A549 (cell line): ENCODE measurements at regions not wholly inside any gene's neighbourhood (a gene's known extent, or its start where the extent isn't known, plus 50 kb on each side); places are given as distances from the start of the nearest gene placed in this dataset.

Experiments used
- ATAC-seq, 2 experiments: fragments of 200-7000 bp in 1 of 2; fragments of >200 bp in 1 of 2; cut with Nextera tagmentation in 1 of 2; cut with Tn5 transposase in 1 of 2; 3 replicates each; pipeline versions ENCODE4 v1.8.0 to v1.9.1; 2018 to 2020; ENCODE audit warnings: mild to moderate bottlenecking in 1 of 2, moderate library complexity in 1 of 2
- CTCF ChIA-PET: fragments of 300-600 bp; sonication (Branson Sonifier 250); formaldehyde crosslinking; extraction: SDS; loops from one replicate; lab custom pipeline; 2021; ENCODE audit warnings: antibody characterized with exemption, inconsistent platforms; lab: Yijun Ruan, JAX
- POLR2A ChIA-PET: fragments of 350-600 bp; formaldehyde crosslinking; extraction: SDS; loops from one replicate; lab custom pipeline; 2021; ENCODE audit warnings: antibody characterized with exemption, inconsistent platforms; lab: Yijun Ruan, JAX
- DNase-seq, 2 experiments: peaks; one replicate each; pipeline versions ENCODE4 v3.0.0 to v3.0.0-alpha.2; 2011 to 2016; ENCODE audit warnings: low read depth in 1 of 2, low spot score in 1 of 2
- FAIRE-seq: peaks from 2 replicates; lab custom pipeline; 2011; peaks lifted over from hg19 to GRCh38; lab: Jason Lieb, UNC
- H3K27ac ChIP-seq, 2 experiments: fragments of >200 bp; sonication (Bioruptor Twin); formaldehyde crosslinking; 3 replicates each; pipeline ENCODE4 v1.5.1; 2016 to 2017
- H3K4me1 ChIP-seq: fragments of >200 bp; sonication (Bioruptor Twin); formaldehyde crosslinking; 3 replicates; pipeline ENCODE4 v1.6.1; 2016
- H3K4me2 ChIP-seq: fragments of >200 bp; sonication (Bioruptor Twin); formaldehyde crosslinking; 3 replicates; pipeline ENCODE4 v1.6.1; 2016
- H3K4me3 ChIP-seq: fragments of >200 bp; sonication (Bioruptor Twin); formaldehyde crosslinking; 3 replicates; pipeline ENCODE4 v1.5.1; 2016
- H3K9me3 ChIP-seq: fragments of >200 bp; sonication (Bioruptor Twin); formaldehyde crosslinking; 3 replicates; pipeline ENCODE4 v1.6.1; 2016
- BCL3 ChIP-seq: fragments of >200 bp; sonication (Bioruptor Twin); formaldehyde crosslinking; IDR thresholded peaks from 3 replicates; pipeline ENCODE4 v1.6.1; 2016
- CTCF ChIP-seq: fragments of >200 bp; sonication (Bioruptor Twin); formaldehyde crosslinking; IDR thresholded peaks from 3 replicates; pipeline ENCODE4 v1.5.1; 2016
- EHMT2 ChIP-seq: fragments of 200-600 bp; sonication (generic); IDR thresholded peaks from 2 replicates; pipeline ENCODE4 v1.6.1; 2016; ENCODE audit warnings: antibody characterized with exemption, low read depth, mild to moderate bottlenecking, moderate library complexity
- ELK1 ChIP-seq: fragments of 150-350 bp; IDR thresholded peaks from 2 replicates; pipeline ENCODE4 v1.6.1; 2014; ENCODE audit warnings: low read depth, mild to moderate bottlenecking, low read length
- FOSB ChIP-seq: fragments of 250-450 bp; sonication (Bioruptor Pico); IDR thresholded peaks from 2 replicates; pipeline ENCODE4 v1.5.0; 2020; ENCODE audit warnings: mild to moderate bottlenecking, moderate library complexity
- GATA3 ChIP-seq: IDR thresholded peaks from 2 replicates; pipeline ENCODE4 v1.6.1; 2012; ENCODE audit warnings: borderline replicate concordance
- HES2 ChIP-seq: fragments of >200 bp; sonication (Bioruptor Twin); formaldehyde crosslinking; IDR thresholded peaks from 2 replicates; pipeline ENCODE4 v1.6.1; 2016
- HOXB13 ChIP-seq: fragments of 250-450 bp; sonication (Bioruptor Pico); IDR thresholded peaks from 2 replicates; pipeline ENCODE4 v1.5.0; 2020; ENCODE audit warnings: low read depth, mild to moderate bottlenecking, moderate library complexity
- JUN ChIP-seq, 2 experiments: fragments of >200 bp; sonication (Bioruptor Twin); formaldehyde crosslinking; IDR thresholded peaks; 2 replicates in 1 of 2; 3 replicates in 1 of 2; pipeline ENCODE4 v1.6.1; 2016 to 2017
- NPAS2 ChIP-seq: fragments of 250-450 bp; sonication (Bioruptor Pico); IDR thresholded peaks from 2 replicates; pipeline ENCODE4 v1.8.0; 2022; ENCODE audit warnings: mild to moderate bottlenecking, moderate library complexity, borderline replicate concordance
- PBX3 ChIP-seq: IDR thresholded peaks from 2 replicates; pipeline ENCODE4 v1.6.1; 2012
- RAD21 ChIP-seq, 2 experiments: fragments of >200 bp in 1 of 2; sonication (Bioruptor Twin) in 1 of 2; formaldehyde crosslinking in 1 of 2; IDR thresholded peaks in 1 of 2; conservative IDR thresholded peaks in 1 of 2; 2 replicates in 1 of 2; 3 replicates in 1 of 2; pipeline ENCODE4 v1.6.1; 2012 to 2018; ENCODE audit warnings: inconsistent platforms in 1 of 2
- REST ChIP-seq: fragments of 200-600 bp; sonication (generic); IDR thresholded peaks from 2 replicates; pipeline ENCODE4 v1.6.1; 2016; ENCODE audit warnings: antibody characterized with exemption, mild to moderate bottlenecking, moderate library complexity
- RFX5 ChIP-seq: fragments of 450-650 bp; IDR thresholded peaks from 2 replicates; pipeline ENCODE4 v1.7.1; 2014; ENCODE audit warnings: antibody characterized with exemption, mild to moderate bottlenecking, moderate library complexity
- SREBF2 ChIP-seq: fragments of 450-650 bp; IDR thresholded peaks from 2 replicates; pipeline ENCODE4 v1.6.1; 2014; ENCODE audit warnings: mild to moderate bottlenecking, moderate library complexity
- ZNF302 ChIP-seq: fragments of 250-450 bp; sonication (Bioruptor Pico); IDR thresholded peaks from 2 replicates; pipeline ENCODE4 v1.9.0; 2021; ENCODE audit warnings: inconsistent platforms, mild to moderate bottlenecking, moderate library complexity
- WGBS: methylation state at CpG from one replicate; pipeline ENCODE4 v1.1.6; 2017; ENCODE audit errors: missing lambda C conversion rate; 5-methylcytosine and 5-hydroxymethylcytosine counted together
- small RNA-seq, 6 experiments: library from RNA; depleted of rRNA; stranded (forward); fragments of <200 nt; gene quantifications; one replicate each; pipeline ENCODE3, GENCODE V24; 2012

GRCh38 chr11:8841899-8842298, 69.1 kb upstream of the AKIP1 start:
- 80% methylated on average over 7 of the region's 7 CpGs for WGBS
- ATAC-seq: no peak
- FAIRE-seq: no peak
- no peaks in the 10 kb centered on the region for H3K9me3 ChIP-seq
- ChIA-PET CTCF (no interaction called here), POLR2A (no interaction called here)
- no peak overlapping the region for H3K4me3 ChIP-seq
- H3K4me1 ChIP-seq: peaks cover 10% of the 10 kb centered on the region
- no peak overlapping the region for H3K27ac ChIP-seq
- no peak for DNase-seq
- TF ChIP-seq NPAS2 (CRISPR knock-in tag) (no peak), HOXB13 (no peak), ZNF302 (CRISPR knock-in tag) (no peak), CTCF (no peak), RAD21 (conservative IDR thresholded peaks at IDR 0.05 in 1 of 2, IDR thresholded peaks at IDR 0.05 in 1 of 2) (no peak), HES2 (no peak), BCL3 (no peak), RFX5 (no peak), REST (no peak), EHMT2 (no peak)
- TF ChIP-seq, all 56 proteins: peak for 0
- no peak overlapping the region for H3K4me2 ChIP-seq

- no peak for FAIRE-seq
- no peak for DNase-seq
- no peak for TF ChIP-seq SREBF2
- no peak for TF ChIP-seq PBX3
- no peak for TF ChIP-seq GATA3
- TF ChIP-seq JUN (IDR thresholded peaks at IDR 0.05): no peak
- TF ChIP-seq FOSB (CRISPR knock-in tag): no peak
- TF ChIP-seq ELK1: no peak
- Histone ChIP-seq H3K4me3 (no peak overlapping the region), H3K9me3 (no peaks in the 10 kb centered on the region), H3K4me1 (peaks cover 3% of the 10 kb centered on the region), H3K27ac (no peak overlapping the region), H3K4me2 (no peak overlapping the region)
- POLR2A ChIA-PET: no interaction called here
- 73% methylated on average over 2 of the region's 2 CpGs for WGBS
- CTCF ChIA-PET: interaction anchor here (1.0 to 1.1 kb wide), 2 partner anchors 12 to 25 kb away, joined by 3 read pairs; no protein-coding TSS in a partner anchor
- no peak for ATAC-seq
Measured at GRCh38 chr11:8858808-8859207, 52.2 kb upstream of the AKIP1 start.

Small RNAs in the stretch of these regions (small RNA-seq; reads per million reads assigned to genes)
- 0 reads per million in 6 experiments for gene RNA5SP330
